GM18519 (cell line): ENCODE measurements at regions not wholly inside any gene's neighbourhood (a gene's known extent, or its start where the extent isn't known, plus 50 kb on each side); places are given as distances from the start of the nearest gene placed in this dataset.

ENCODE experiments used
- ATAC-seq: cut with Tn5 transposase; IDR thresholded peaks from one replicate; pipeline ENCODE4 v1.9.1; 2021; ENCODE audit warnings: mild to moderate bottlenecking, moderate library complexity; ENCODE audit not compliant: unreplicated experiment, low FRiP score

DNA sequence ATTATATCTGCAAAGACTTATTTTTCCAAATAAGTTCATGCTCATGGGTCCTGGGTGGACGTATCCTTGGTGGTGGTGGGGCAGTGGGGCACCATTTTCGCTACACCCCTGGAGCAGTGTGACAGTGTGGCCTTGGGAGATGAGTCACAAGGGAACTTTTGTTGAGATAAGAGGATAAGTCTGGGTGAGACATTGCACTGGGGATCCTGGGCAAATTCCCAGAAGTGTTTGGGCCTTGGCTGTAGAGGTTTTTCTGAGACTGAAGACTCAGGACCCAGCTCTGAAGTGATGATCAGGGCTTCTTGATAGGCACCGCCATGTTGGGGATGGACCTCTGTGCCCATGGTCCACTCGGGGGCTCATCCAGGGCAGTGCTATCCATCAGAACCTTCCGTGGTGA is 149.4 kb downstream of the MACROH2A1 start:
- no peak for ATAC-seq

DNA sequence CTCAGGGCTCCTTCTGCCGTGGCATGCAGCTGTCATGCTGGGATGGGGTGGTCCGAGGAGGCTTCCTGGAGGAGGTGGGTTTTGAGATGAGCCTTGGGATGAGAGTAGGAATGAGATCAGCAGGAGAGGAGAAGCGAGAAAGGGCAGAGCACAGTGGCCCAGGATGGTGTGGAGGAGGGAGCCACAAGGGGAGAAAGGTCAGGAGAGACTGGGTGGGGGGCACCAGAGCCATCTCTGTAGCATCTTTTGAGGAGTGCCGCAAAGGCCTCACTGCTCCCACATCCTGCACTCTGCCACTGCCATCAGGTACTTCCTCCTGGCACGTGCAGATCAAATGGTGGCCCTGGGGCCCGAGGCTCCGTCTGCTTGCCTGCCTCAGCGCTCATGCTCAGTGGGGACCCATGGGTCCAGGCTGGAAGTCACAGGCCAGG is 150.2 kb downstream of the MACROH2A1 start:
- no peak for ATAC-seq

DNA sequence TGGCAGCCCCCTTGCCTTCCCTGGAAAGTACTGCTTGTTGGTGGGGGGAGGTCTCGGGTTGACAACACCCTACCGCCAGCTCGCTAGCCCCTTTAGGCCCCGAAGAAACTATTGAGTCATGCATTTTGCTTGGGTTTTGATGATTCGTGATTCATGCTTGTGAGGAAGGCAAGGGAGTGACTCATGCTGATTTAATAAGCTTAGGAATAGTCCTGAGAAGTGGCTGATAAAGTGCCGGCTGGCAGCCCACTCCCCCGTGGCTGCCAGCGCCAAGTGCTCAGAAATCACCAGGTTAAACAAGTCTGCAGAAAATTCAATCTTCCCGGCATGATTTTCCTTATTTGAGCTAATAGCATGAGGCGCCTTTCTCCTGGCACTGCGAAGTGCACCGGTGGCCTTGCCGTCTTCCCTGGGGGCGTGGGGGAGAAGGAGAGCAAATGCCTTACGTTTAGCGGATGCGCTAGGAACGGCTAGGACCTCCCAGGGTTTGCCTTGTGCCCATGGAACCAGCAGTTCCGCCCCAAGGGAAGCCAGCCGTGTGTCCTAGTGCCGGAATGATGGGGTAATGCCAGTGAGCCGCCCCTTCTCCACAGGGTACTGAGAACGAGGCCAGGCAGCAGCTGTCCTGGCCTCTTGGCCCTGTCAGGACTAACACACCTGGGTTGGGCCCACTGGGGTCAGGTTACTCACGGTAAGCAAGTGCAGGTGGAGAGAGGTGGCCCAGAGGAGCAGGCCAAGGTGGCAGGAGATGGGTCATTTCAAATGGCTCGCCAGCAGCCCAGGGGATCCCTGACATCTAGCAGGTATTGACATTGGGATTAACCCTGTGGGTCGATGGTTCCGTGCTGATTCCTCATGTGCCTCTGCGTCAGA is 151.9 kb downstream of the MACROH2A1 start:
- no peak for ATAC-seq

DNA sequence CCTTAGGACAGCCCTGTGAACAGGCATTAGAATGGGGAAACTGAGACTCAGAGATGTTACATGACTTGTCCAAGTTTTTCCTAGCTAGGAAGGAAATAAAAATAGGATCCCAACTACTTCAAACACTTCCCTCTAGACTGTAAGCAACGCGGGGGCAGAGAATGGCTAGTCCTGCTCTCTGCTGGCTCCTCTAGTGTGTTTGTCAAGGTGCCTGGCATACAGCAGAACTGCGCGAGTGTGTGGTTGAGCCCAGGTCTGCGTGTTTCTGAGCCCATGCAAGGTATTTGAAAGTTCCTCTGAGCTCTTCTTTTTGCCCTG is 152.5 kb downstream of the MACROH2A1 start:
- ATAC-seq, result no peak

DNA sequence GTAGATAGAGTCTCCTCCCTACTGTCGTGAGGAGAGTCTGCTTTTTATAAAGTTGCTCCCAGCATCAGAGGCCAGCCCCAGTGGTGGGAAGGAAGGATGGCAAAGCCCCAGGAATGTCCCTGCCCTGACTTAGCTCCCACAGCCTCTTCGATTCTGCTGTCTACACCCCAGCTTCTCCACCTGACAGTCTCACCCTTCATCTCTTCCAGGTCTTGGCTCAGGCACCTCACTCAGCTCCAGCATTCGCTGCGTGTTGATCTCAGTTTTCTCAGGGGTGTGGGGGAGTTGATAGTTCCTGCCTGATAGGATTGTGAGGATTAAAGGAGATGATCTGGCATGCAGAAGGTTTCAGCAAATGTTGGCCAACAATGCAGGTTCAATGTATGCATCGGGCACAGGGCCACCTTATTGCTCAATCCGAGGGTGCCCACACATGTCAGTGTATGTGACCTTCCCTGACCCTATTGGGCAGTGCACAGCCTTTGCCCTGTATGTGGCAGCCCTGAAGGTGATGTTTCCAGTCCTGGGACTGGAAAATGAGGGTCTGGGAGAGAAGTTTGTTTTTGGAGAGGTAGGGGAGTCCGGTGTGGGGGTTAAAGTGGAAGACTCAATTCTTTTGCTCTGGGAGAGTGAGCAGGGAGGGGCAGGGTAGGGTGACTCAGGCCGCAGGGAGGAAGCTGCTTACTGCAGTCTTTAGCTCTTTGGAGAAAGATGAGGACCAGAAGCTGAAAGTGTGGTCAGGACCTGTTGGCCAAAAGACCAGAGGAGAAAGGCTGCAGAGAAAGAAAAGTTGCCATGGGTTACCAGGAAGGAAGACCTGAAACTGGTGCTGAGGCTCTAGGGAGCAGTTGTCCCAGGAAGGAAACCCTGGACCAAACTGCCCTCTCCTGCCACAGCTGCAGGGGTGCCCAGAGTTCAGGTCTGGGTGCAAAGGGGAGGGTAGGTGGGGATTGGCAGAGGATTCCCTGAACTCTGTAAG is 153.2 kb downstream of the MACROH2A1 start:
- ATAC-seq, result no peak

DNA sequence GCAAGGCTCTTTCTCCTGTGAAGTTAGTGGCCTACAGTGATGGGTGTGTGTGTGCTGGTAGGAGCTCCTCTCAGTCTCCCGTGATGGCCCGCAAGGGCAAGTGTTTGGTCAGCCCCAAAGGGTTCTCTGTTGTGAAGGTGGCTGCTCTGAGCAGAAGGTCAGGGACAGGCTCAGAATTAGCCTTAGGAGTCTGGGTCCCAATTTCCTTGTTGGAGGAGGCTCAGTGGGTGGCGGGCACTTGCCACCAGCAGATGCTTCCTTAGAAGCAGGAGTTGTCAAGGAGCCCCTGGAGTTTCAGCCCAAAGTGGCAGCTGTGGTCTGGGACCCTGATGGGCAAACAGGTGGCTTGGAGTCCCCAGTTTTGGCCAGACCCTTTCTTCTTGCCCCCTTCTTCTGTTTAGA is 154.4 kb downstream of the MACROH2A1 start:
- no peak for ATAC-seq

DNA sequence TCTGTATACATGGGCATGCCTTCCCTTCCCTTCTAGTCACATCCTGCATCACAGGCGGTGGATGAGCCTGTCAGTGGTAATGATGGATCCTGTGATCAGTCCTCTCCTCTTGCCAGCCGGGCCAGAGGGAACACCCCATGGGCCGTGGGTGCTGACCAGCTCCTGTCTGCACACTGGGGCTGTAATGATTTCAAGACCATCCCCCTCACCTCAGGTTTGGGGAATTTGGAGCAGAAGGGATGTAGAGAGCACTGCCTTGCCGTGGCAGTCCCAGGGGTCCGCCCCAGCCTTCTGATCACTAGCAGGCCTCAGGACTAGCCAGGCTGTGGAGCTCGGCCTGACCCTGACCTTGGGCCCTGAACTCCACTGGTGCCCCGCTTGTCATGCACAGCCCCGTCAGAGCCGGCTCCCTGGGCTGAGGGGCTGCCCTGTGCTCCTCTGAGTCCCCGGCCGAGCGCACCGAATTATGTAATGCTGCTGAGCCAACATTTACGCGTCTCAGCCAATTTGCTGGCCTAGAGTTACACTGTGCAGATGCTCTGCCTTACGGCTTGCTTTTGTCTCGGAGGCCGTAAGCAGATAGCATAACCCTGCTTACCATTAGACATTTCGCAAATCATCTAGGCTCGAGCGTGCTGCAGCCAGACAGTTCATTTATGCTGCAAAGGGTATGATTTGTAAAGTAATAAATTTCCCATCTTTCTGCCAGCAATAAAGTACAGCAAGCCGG is 155.3 kb downstream of the MACROH2A1 start:
- no peak for ATAC-seq

DNA sequence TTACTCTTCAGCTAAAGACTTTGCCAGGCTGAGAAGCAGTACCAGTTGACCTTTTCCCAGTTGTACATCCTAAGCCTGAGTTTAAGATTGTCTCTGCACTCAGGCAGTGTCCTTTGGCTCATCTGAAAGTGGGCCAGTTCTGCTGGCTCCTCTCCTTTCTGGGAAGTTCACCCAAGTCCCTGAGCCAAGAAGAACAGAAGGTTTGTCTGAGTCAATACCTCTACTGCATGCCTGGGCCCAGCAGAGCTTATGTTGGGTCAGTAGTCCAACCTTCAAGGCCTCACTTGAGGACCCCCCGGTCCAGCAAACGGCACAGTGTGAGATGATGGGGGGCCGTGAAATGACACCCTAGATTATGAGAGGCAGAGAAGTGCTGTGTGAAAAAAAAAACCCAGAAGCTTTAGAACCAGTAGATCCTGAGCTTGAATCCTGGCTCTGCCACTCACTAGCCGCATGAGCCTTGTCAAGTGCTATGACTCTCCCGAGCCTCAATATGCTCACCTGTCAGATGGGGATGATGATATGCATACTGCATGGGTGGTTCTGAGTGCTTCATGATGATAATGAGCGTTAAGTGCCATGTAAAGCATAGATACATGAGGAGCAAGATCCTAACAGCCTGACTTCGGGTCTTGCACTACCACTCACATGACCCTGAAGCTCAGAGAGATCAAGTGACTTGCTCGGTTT is 156.0 kb downstream of the MACROH2A1 start:
- no peak for ATAC-seq

DNA sequence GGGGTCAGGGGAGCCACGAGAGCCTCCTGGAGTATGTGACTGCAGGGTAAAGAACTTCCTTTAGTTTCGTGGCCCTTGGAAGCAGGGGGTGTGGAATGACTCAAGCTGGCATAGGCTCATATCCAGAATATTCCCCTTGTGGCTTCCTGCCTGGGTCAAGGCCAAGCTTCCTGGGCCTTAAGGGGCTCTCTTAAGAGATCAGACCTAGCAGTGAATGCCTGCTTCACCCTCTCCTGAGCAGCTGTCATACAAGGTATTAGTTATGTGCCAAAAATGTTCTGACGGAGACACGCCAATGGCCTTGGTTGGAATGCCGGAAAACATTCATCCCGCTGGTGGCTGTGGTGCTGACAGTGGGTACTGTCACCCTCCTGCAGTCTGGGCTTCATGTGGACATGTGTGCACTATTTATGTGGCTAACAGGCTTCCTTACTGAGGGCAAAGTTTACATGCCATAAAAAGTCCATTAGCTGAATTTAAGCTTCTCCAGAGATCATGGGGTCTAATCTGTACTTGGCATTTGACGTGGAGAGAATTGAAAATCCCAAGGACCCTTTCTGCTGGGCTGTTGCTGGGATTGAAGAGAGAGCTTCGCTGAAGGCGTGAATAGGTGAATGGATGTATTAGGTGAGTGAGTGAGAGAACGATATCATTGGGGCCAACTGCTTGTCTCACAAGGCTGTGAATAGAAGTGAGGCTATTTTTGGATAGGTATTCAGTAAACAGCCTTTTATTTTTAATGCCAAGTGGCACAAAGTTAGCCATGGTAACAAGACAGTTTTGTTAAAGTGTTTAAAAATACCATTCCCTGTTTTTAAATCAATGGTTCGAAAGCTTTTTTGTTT is 156.8 kb downstream of the MACROH2A1 start:
- no peak for ATAC-seq

DNA sequence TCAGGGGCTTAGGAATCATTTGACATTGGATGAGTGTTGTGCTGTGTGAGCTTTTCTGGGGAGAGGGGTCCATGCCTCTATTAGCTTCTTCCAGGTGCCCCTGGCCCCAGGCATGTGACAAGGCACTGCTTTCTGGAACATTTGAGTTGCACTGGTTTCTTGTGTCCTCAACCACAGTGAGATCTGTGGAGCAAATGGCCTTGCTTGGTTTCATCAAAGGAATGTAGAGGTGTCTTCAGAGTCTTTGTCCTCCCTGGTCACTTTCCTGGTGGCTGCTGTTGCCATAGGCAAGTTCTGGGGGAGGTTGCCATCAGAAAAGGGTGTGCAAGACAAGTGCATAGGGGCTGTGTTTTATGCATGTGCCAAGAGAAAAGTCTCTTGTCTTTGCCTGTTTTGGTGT is 157.5 kb downstream of the MACROH2A1 start:
- ATAC-seq, result no peak

DNA sequence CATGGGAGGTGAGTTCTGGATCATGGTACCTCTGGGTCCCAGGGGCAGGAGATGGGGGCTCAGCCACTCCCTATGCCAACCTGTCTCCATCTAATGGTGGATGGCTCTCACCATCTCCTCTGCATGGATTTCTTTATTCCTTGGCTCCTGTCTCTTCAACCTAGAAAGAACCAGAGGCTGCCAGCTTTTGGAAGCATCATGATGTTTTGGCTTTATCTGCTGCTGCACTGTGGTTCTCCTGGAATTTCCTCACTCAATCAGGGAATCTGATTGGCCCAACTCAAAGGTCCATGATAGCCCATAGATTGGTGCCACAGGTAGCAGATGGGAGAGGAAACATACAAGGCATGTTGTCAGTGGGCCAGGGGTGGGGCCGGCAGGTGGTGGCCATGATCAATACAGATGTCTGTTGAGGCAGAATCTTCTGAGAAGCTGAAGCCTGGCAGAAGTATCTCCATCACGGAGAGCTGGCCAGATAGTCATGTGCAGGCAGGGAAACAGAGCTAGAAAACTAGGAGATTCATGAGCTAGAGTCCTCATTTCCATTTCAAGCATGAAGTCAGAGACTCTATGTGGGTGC is 158.2 kb downstream of the MACROH2A1 start:
- ATAC-seq, result no peak

DNA sequence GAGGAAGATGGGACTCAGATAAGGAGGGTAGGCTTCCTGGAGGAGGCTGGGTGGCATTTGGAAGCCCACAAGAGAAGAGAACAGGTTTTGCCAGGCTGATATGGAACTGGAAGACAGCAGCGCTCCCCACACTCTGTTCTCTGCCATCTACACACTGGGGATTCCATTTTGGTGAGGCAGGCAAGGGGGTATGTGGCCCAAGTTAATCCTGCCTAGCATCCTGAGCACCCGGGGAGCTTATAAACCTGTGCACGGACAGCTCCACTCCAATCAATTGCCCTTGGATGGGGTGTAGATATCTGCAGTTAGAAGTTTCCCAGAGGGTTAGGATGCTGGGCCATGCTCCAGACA is 158.8 kb downstream of the MACROH2A1 start:
- ATAC-seq, result no peak

DNA sequence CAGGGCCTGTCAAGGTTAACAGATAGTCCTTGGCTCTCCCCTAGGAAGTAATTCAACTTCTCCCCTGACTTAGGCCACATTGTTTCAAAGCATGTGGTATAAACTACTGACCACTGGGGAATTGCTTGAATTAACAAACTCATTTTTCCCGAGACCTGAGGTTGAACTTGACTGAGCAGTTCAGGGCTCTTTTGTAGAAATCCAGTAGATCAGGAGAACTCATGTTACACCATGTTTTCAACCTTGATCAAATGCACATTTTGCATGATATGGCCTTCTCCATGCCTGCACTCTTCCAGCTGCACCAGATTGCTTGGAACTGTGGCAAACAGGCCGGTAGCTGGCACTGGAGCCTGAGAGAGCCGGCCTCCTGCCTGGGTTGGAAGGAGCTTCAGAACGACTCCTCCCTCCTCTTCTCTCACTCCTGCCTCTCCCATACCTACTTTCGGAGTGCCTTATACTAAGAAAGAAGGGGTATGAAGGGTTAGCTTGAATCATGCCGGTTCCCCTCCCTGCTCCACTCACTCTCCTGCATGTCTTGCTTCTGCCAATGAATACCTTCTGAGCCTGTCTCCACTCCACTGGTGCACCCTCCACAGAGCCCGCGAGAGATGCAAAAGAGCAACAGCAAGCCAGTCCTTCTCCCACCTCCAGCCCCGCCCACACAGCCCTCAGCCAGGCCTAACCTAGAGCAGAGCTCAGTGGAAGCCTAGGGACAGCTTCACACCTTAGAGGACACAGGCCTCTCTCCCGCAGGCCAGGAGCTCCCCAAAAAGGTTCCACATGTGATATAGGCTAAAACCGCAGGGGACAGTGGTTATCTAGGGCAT is 159.4 kb downstream of the MACROH2A1 start:
- ATAC-seq, result no peak

DNA sequence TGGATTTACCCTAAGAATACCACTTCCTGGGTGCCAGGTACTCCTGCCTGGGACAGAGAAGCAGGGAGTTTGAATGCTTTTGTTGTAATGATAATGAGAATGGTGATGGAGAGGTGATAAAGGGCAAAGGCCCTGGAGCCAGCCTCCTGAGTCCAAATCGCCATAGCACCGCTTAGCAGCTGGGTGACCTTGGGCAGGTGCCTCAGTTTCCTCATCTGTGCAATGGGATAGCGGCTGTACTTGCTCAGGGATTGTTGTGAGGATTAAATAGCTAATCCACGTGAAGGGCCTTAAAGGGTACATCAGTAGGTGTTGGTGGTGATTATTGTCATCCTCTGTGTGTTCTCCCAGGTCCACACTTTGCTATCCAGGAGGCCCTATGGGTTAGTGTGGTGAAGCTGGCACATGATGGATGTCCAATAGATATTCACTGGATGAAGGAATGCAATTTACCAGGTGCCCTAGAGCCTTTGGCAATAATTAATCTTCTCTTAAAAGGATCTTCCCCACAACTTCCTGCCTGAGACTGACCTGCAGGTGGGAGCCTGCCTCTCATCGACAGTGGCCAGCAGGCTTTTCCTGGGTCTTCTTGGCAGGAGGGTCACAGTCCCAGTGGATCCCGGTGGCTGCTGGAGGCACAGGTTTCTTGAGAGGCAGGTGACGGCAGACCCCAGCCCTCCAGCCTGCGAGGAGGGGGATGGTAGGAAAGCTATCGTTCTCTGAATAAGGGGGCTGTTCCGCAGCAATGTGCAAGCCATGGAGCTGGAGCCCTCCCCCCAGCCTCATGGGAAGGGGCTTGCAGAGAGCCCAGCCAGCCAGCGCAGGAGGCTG is 160.2 kb downstream of the MACROH2A1 start:
- ATAC-seq, result no peak

DNA sequence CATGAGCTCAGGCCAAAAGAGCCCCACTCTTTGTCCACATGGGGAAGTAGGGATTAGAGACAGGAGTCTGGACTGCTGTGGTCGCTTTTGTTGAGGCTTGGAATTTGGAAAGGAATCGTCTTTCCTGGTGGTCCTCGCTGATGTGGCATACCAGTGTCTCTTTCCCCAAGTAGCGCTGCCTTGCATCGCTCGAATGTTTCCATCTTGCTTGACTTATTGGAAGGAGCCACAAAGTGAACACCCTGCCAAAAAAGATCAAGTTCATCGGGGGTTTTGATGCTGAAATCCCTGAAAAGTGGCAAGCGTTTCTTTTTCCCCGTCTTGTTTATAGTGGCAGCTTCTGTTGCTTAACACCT is 161.3 kb downstream of the MACROH2A1 start:
- no peak for ATAC-seq

DNA sequence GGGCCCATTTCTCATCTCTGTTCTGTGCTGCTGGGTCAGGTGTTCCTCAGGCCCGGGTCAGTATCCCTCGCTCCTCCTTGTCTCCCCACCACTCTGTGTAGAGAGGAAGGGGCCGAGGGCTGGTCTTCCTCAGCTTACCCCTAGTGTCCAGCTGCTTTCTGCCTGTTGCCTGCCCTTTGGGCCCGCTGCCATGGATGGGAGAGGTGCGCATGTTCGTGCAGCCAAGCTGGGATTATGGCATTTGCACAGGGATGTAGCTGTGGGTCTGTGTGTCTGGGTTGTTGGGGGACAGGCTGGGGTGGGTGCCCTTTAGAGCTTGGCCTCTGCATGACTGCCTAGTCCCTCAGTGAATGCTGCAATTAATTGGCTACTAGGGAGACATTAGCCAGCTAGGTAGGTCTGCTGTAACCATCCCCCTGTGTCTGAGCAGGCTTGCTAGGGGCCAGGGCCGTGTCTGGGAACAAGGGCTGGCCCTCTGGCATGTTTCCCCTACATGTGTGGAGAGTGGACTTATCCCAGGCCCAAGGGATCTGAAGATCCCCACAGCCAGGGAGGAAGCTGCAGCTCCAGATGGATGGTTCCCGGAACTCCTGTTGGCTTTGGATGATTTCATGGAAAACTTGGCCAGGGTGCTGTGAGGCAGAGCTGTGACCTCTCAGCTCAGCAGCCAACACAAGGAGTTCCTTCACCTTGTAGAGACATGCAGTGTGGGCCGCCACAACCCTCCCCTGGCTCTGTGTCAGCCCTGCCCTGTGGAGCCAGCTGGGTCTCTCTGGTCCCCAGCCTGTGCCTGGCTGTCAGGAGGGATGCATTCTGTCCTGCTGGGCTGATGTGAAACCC is 161.9 kb downstream of the MACROH2A1 start:
- no peak for ATAC-seq
